ENCODE measurements at regions not wholly inside any gene's neighbourhood (a gene's known extent, or its start where the extent isn't known, plus 50 kb on each side); places are given as distances from the start of the nearest gene placed in this dataset.

DNA sequence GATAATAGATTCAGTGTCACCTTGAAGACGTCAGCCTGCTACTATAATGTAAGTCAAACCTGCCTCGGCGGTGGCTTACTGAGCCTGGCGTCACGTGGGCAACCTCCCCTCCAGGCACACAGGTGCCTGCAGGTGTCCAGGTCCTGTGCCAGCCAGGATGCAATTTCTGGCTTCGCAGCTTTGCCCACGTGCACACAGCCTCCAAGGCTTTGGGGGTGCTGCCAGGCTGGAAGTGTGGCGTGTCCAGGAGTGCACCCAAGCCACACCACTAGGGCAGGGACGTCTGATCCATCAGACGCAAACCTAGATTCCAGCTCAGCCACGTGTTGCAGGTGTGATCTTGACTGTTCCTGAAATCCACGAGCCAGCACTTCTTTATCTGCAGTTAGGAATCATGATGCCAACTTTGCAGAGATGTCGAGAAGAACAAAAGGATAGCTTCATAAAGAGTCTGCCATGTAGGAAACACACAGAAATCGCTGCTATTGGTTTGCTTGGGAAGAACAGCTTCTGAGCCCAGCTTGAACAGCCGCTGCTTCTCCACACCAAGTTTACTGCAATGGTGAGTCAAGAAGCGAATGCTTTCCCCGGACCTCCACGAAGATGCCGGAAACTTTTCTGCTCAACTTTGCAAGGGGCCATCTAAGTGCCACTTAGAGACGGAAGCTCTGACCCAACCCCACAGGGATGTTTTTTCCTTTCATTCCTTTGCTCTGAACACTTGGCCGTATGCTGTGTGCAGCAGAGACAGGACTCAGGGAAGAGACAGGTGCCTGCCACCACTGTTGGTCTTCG is 84.2 kb upstream of the SALL3 start:
- H3K4me3 Mint-ChIP-seq = no peak overlapping the region
- peaks cover 40% of the 10 kb centered on the region for H3K9me3 Mint-ChIP-seq
- no peak for DNase-seq
- no peaks in the 10 kb centered on the region for H3K27me3 Mint-ChIP-seq (ENCODE audit: low read depth, poor library complexity)
- H3K36me3 Mint-ChIP-seq (ENCODE audit: low read depth) = no peaks in the 10 kb centered on the region
- H3K4me1 Mint-ChIP-seq = no peaks in the 10 kb centered on the region
- TF ChIP-seq, protein P1, sequence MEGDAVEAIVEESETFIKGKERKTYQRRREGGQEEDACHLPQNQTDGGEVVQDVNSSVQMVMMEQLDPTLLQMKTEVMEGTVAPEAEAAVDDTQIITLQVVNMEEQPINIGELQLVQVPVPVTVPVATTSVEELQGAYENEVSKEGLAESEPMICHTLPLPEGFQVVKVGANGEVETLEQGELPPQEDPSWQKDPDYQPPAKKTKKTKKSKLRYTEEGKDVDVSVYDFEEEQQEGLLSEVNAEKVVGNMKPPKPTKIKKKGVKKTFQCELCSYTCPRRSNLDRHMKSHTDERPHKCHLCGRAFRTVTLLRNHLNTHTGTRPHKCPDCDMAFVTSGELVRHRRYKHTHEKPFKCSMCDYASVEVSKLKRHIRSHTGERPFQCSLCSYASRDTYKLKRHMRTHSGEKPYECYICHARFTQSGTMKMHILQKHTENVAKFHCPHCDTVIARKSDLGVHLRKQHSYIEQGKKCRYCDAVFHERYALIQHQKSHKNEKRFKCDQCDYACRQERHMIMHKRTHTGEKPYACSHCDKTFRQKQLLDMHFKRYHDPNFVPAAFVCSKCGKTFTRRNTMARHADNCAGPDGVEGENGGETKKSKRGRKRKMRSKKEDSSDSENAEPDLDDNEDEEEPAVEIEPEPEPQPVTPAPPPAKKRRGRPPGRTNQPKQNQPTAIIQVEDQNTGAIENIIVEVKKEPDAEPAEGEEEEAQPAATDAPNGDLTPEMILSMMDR (IDR thresholded peaks at IDR 0.05) = no peak
- H3K27ac Mint-ChIP-seq = no peak overlapping the region

DNA sequence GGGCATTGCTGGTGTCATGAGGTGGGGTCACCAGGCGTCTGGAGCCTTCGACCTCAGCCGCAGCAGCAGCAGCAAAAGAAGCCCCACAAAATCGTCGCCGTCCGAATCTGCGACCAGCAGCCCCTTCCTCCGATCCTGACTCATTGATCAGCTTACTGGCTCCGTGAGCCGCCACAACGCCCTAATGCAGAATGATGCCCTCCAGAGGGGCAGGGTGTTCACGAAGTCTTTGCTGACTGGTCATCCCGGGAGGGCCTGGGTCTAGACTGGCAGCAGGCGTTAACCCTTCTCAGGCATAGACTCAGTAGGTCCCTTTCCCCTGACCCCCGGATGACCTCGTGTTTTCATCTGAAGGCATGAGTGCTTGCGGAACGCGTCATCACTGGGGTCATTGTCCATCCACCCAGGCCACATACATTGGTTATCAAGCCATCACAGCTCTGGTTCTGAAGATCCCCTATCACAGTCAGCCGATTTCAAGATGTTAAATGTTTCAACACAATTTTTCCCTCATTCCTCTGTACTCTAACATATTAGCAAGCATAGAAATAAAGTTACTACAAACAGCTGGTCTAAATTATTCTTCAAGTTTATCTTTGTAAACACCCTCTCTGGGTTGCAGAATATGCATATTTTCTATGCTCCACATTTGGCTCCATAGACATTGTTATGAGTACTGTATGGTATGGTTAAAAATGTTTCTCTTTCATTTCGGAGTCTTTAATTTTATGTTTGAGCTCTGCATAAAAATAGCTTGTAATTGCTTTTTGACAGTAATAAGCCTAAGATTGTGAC is 83.3 kb upstream of the SALL3 start:
- DNase-seq = no peak
- Mint-ChIP-seq H3K27me3 (ENCODE audit: low read depth, poor library complexity) (peaks cover 4% of the 10 kb centered on the region), H3K9me3 (peaks cover 32% of the 10 kb centered on the region), H3K4me3 (no peak overlapping the region), H3K36me3 (ENCODE audit: low read depth) (no peaks in the 10 kb centered on the region), H3K27ac (no peak overlapping the region), H3K4me1 (no peaks in the 10 kb centered on the region)
- TF ChIP-seq, protein P1 (IDR thresholded peaks at IDR 0.05) = no peak

DNA sequence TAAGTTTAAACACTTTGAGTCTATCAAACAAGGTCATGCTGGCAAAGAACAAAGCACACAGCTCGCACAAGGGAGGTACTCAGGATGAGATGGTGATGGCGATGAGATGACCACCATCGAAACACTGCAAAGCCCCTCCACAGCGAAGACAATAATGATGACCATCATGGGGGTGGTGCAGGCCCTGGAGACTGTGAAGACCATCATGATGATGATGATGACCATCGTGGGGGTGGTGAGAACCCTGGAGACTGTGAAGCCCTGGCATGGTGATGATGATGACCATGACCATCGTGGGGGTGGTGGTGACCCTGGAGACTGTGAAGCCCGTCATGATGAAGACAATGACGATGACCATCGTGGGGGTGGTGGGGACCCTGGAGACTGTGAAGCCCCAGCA is 81.6 kb upstream of the SALL3 start:
- H3K4me1 Mint-ChIP-seq = peaks cover 3% of the 10 kb centered on the region
- H3K4me3 Mint-ChIP-seq = no peak overlapping the region
- peaks cover 23% of the 10 kb centered on the region for H3K9me3 Mint-ChIP-seq
- H3K27me3 Mint-ChIP-seq (ENCODE audit: low read depth, poor library complexity) = peaks cover 4% of the 10 kb centered on the region
- no peaks in the 10 kb centered on the region for H3K36me3 Mint-ChIP-seq (ENCODE audit: low read depth)
- TF ChIP-seq, protein P1 (IDR thresholded peaks at IDR 0.05) = no peak
- no peak for DNase-seq
- H3K27ac Mint-ChIP-seq = no peak overlapping the region

DNA sequence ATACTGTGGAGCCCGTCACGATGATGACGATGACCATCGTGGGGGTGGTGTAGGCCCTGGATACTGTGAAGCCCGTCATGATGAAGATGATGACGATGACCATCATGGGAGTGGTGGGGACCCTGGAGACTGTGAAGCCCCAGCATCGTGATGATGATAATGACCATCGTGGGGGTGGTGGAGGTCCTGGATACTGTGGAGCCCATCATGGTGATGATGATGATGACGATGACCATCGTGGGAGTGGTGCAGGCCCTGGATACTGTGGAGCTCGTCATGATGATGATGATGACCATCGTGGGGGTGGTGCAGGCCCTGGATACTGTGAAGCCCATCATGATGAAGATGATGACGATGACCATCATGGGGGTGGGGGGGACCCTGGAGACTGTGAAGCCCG is 81.0 kb upstream of the SALL3 start:
- peaks cover 23% of the 10 kb centered on the region for H3K9me3 Mint-ChIP-seq
- DNase-seq = no peak
- H3K4me1 Mint-ChIP-seq = peaks cover 9% of the 10 kb centered on the region
- TF ChIP-seq, protein P1 (IDR thresholded peaks at IDR 0.05) = no peak
- H3K27me3 Mint-ChIP-seq (ENCODE audit: low read depth, poor library complexity) = peaks cover 9% of the 10 kb centered on the region
- no peak overlapping the region for H3K4me3 Mint-ChIP-seq
- H3K27ac Mint-ChIP-seq = no peak overlapping the region
- no peaks in the 10 kb centered on the region for H3K36me3 Mint-ChIP-seq (ENCODE audit: low read depth)

DNA sequence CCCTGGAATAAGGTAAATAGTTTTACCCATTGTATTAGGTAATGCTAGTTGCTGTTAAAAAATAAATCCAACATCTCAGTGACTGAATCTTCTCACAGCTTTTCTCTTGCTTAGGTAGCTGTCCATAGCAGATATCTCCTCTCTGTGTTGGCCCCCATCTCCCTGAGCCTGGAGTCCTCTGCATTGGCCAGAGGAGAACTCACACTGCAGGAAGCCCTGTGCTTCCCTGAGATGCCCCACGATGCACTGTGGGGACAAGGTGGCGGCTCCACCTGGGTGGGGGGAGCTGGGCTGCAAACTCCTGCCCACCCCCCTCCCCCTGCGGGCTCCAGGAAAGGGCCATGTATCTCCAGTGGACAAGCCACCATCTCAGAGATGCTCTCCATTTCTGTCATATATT is 80.4 kb upstream of the SALL3 start:
- Mint-ChIP-seq H3K4me1 (peaks cover 12% of the 10 kb centered on the region), H3K27ac (no peak overlapping the region), H3K4me3 (no peak overlapping the region), H3K27me3 (ENCODE audit: low read depth, poor library complexity) (peaks cover 14% of the 10 kb centered on the region), H3K9me3 (peaks cover 23% of the 10 kb centered on the region), H3K36me3 (ENCODE audit: low read depth) (no peaks in the 10 kb centered on the region)
- TF ChIP-seq, protein P1 (IDR thresholded peaks at IDR 0.05) = no peak
- no peak for DNase-seq
